H9 (cell line): ENCODE measurements at regions not wholly inside any gene's neighbourhood (a gene's known extent, or its start where the extent isn't known, plus 50 kb on each side); places are given as distances from the start of the nearest gene placed in this dataset.
A peak's percentile ranks its signal among the peaks of the same experiment; 100 is the strongest.

Experiments
- DNase-seq: peaks from one replicate; pipeline ENCODE4 v3.0.0-alpha.2; 2017
- H2AFZ ChIP-seq: one replicate; pipeline ENCODE4 v1.6.1; 2013; ENCODE audit warnings: mild to moderate bottlenecking, low read length, control low read depth, moderate library complexity
- H2AK5ac ChIP-seq: 2 replicates; pipeline ENCODE4 v1.6.1; 2013; ENCODE audit warnings: low read length, control low read depth, mixed read lengths; ENCODE audit not compliant: insufficient read length
- H2BK120ac ChIP-seq: one replicate; pipeline ENCODE4 v1.6.1; 2013; ENCODE audit warnings: low read depth, mild to moderate bottlenecking, low read length, control low read depth, inconsistent platforms; ENCODE audit not compliant: poor library complexity, severe bottlenecking
- H2BK12ac ChIP-seq: 2 replicates; pipeline ENCODE4 v1.6.1; 2013; ENCODE audit warnings: low read length, control low read depth, mixed read lengths, low read depth; ENCODE audit not compliant: insufficient read length
- H2BK15ac ChIP-seq: 2 replicates; pipeline ENCODE4 v1.6.1; 2013; ENCODE audit warnings: low read depth, low read length, control low read depth
- H2BK20ac ChIP-seq: one replicate; pipeline ENCODE4 v1.6.1; 2013; ENCODE audit warnings: low read depth, mild to moderate bottlenecking, low read length, control low read depth, inconsistent platforms; ENCODE audit not compliant: poor library complexity, severe bottlenecking
- H2BK5ac ChIP-seq: 2 replicates; pipeline ENCODE4 v1.6.1; 2013; ENCODE audit warnings: low read length, control low read depth, mixed read lengths; ENCODE audit not compliant: insufficient read length
- H3K14ac ChIP-seq: 2 replicates; pipeline ENCODE4 v1.6.1; 2013; ENCODE audit warnings: low read length, control low read depth; ENCODE audit not compliant: insufficient read depth
- H3K18ac ChIP-seq: 2 replicates; pipeline ENCODE4 v1.6.1; 2013; ENCODE audit warnings: low read depth, mild to moderate bottlenecking, mixed read lengths, low read length, control low read depth; ENCODE audit not compliant: insufficient read length
- H3K23ac ChIP-seq: 2 replicates; pipeline ENCODE4 v1.6.1; 2013; ENCODE audit warnings: low read length, control low read depth, mixed read lengths, low read depth; ENCODE audit not compliant: insufficient read length
- H3K23me2 ChIP-seq: 2 replicates; pipeline ENCODE4 v1.6.1; 2013; ENCODE audit warnings: low read depth, mild to moderate bottlenecking, mixed read lengths, low read length, control low read depth; ENCODE audit not compliant: insufficient read length, poor library complexity, severe bottlenecking
- H3K27ac ChIP-seq: 2 replicates; pipeline ENCODE4 v1.5.1; 2013; ENCODE audit warnings: low read length, control low read depth, mixed read lengths, low read depth; ENCODE audit not compliant: insufficient read length
- H3K27me3 ChIP-seq: 2 replicates; pipeline ENCODE4 v1.6.1; 2013; ENCODE audit warnings: low read length, control low read depth, inconsistent platforms; ENCODE audit not compliant: insufficient read depth
- H3K4ac ChIP-seq: 2 replicates; pipeline ENCODE4 v1.6.1; 2013; ENCODE audit warnings: low read depth, mild to moderate bottlenecking, control low read depth, inconsistent platforms, low read length, moderate library complexity
- H3K4me1 ChIP-seq: 2 replicates; pipeline ENCODE4 v1.6.1; 2013; ENCODE audit warnings: low read length, control low read depth, inconsistent platforms; ENCODE audit not compliant: insufficient read depth
- H3K4me2 ChIP-seq: 2 replicates; pipeline ENCODE4 v1.6.1; 2013; ENCODE audit warnings: low read length, control low read depth, mixed read lengths; ENCODE audit not compliant: insufficient read length, insufficient read depth
- H3K56ac ChIP-seq: 2 replicates; pipeline ENCODE4 v1.6.1; 2013; ENCODE audit warnings: low read depth, mild to moderate bottlenecking, mixed read lengths, low read length, control low read depth; ENCODE audit not compliant: insufficient read length
- H3K79me1 ChIP-seq: 2 replicates; pipeline ENCODE4 v1.6.1; 2013; ENCODE audit warnings: low read depth, mild to moderate bottlenecking, moderate library complexity, low read length, control low read depth, inconsistent platforms; ENCODE audit not compliant: insufficient read depth, poor library complexity, severe bottlenecking
- H3K79me2 ChIP-seq: 2 replicates; pipeline ENCODE4 v1.6.1; 2013; ENCODE audit warnings: low read length, control low read depth, inconsistent platforms; ENCODE audit not compliant: insufficient read depth
- H3K9ac ChIP-seq: 2 replicates; pipeline ENCODE4 v1.6.1; 2013; ENCODE audit warnings: low read length, control low read depth, mixed read lengths; ENCODE audit not compliant: insufficient read length; ENCODE audit errors: extremely low read depth
- H3K9me3 ChIP-seq: one replicate; pipeline ENCODE4 v1.6.1; 2013; ENCODE audit warnings: low read depth, low read length, inconsistent platforms; ENCODE audit not compliant: control insufficient read depth
- H3T11ph ChIP-seq: one replicate; pipeline ENCODE4 v1.6.1; 2013; ENCODE audit warnings: mild to moderate bottlenecking, low read length, control low read depth, inconsistent platforms
- H4K20me1 ChIP-seq: one replicate; pipeline ENCODE4 v1.6.1; 2013; ENCODE audit not compliant: control insufficient read depth, insufficient read length, insufficient read depth
- H4K5ac ChIP-seq: 2 replicates; pipeline ENCODE4 v1.6.1; 2013; ENCODE audit warnings: low read depth, mild to moderate bottlenecking, mixed read lengths, low read length, control low read depth; ENCODE audit not compliant: insufficient read length
- H4K8ac ChIP-seq: replicated peaks from 2 replicates; pipeline ENCODE4 v1.6.1; 2013; ENCODE audit warnings: low read length, control low read depth, mixed read lengths, low read depth; ENCODE audit not compliant: insufficient read length
- H4K91ac ChIP-seq: 2 replicates; pipeline ENCODE4 v1.6.1; 2013; ENCODE audit warnings: low read depth, mild to moderate bottlenecking, moderate library complexity, mixed read lengths, low read length, control low read depth; ENCODE audit not compliant: insufficient read length
- H3K27ac Mint-ChIP-seq, 3 experiments: 2 replicates in 2 of 3; 3 replicates in 1 of 3; pipeline ENCODE4 v1.8.0; 2020 to 2021; ENCODE audit warnings: mixed read lengths in 3 of 3, mild to moderate bottlenecking in 1 of 3, moderate library complexity in 1 of 3
- H3K27me3 Mint-ChIP-seq: 2 replicates; pipeline ENCODE4 v1.8.0; 2021; ENCODE audit warnings: low read depth, mild to moderate bottlenecking, moderate library complexity, mixed read lengths
- H3K36me3 Mint-ChIP-seq, 3 experiments: 2 replicates in 2 of 3; 3 replicates in 1 of 3; pipeline ENCODE4 v1.8.0; 2020 to 2021; ENCODE audit warnings: low read depth in 3 of 3, mixed read lengths in 3 of 3; ENCODE audit not compliant: insufficient read depth in 1 of 3
- H3K4me1 Mint-ChIP-seq, 2 experiments: 2 replicates each; pipeline ENCODE4 v1.8.0; 2020; ENCODE audit warnings: mixed read lengths in 2 of 2
- H3K4me3 Mint-ChIP-seq, 2 experiments: 2 replicates in 1 of 2; 3 replicates in 1 of 2; pipeline ENCODE4 v1.8.0; 2020 to 2021; ENCODE audit warnings: mild to moderate bottlenecking in 2 of 2, mixed read lengths in 2 of 2, moderate library complexity in 1 of 2
- H3K9me3 Mint-ChIP-seq, 2 experiments: 2 replicates in 1 of 2; 3 replicates in 1 of 2; pipeline ENCODE4 v1.8.0; 2020; ENCODE audit warnings: mild to moderate bottlenecking in 2 of 2, mixed read lengths in 2 of 2, moderate library complexity in 1 of 2
- CTCF ChIP-seq: fragments of 200-600 bp; sonication (generic); conservative IDR thresholded peaks from 3 replicates; pipeline ENCODE4 v1.8.0; 2021; ENCODE audit warnings: antibody characterized with exemption, mild to moderate bottlenecking
- WGBS: extraction: QIAGEN DNeasy Blood & Tissue Kit; methylation state at CpG from one replicate; pipeline ENCODE4 v1.1.7; 2013; ENCODE audit warnings: missing lambda C conversion rate, low lambda C conversion rate, mixed read lengths; ENCODE audit not compliant: insufficient read length; ENCODE audit errors: extremely low coverage; 5-methylcytosine and 5-hydroxymethylcytosine counted together

GRCh38 chr1:218785928-218786327, 387.8 kb upstream of the LYPLAL1 start:
- no peak overlapping the region for H2BK5ac ChIP-seq
- no peak overlapping the region for H2AFZ ChIP-seq
- H2BK120ac ChIP-seq: no peak overlapping the region
- Mint-ChIP-seq H3K4me3 (no peak overlapping the region), H3K36me3 (no peaks in the 10 kb centered on the region), H3K27me3 (no peaks in the 10 kb centered on the region), H3K27ac (peak overlapping the region in 2 of 3 experiments; percentile 35 to 44; a peak in 2 of 7 replicates), H3K9me3 (peaks cover 0 to 3% of the 10 kb centered on the region in 2 experiments; a peak in 2 of 5 replicates), H3K4me1 (peaks cover 3 to 5% of the 10 kb centered on the region in 2 experiments)
- no peak overlapping the region for H2BK15ac ChIP-seq
- no peaks in the 10 kb centered on the region for H3K79me2 ChIP-seq
- H3K9ac ChIP-seq: no peak overlapping the region
- H3K4ac ChIP-seq: no peak overlapping the region
- no peaks in the 10 kb centered on the region for H3K27me3 ChIP-seq
- no peaks in the 10 kb centered on the region for H4K20me1 ChIP-seq
- no CpG with 5 or more reads among the region's 4 CpGs for WGBS
- no peak overlapping the region for H3K23ac ChIP-seq
- no peaks in the 10 kb centered on the region for H3K9me3 ChIP-seq
- H3K18ac ChIP-seq: no peak overlapping the region
- no peak overlapping the region for H3K56ac ChIP-seq
- no peak overlapping the region for H3K14ac ChIP-seq
- H2AK5ac ChIP-seq: no peak overlapping the region
- H3K4me2 ChIP-seq: no peak overlapping the region
- H3T11ph ChIP-seq: no peak overlapping the region
- H4K91ac ChIP-seq: no peak overlapping the region
- H3K23me2 ChIP-seq: no peaks in the 10 kb centered on the region
- H2BK12ac ChIP-seq: no peak overlapping the region
- H3K4me1 ChIP-seq: no peaks in the 10 kb centered on the region
- no peak overlapping the region for H4K5ac ChIP-seq
- no peak for TF ChIP-seq CTCF
- no peak for DNase-seq
- no peaks in the 10 kb centered on the region for H3K79me1 ChIP-seq
- H4K8ac ChIP-seq: no peak overlapping the region
- no peak overlapping the region for H3K27ac ChIP-seq
- no peak overlapping the region for H2BK20ac ChIP-seq
